Hepatocyte (in vitro differentiated cells): ENCODE measurements at regions not wholly inside any gene's neighbourhood (a gene's known extent, or its start where the extent isn't known, plus 50 kb on each side); places are given as distances from the start of the nearest gene placed in this dataset.
"Not testable (repeated sequence)": the region's sequence is repeated elsewhere in the genome, so short reads cannot be mapped to it uniquely, and the experiment has no call there.

Experiments used
- DNase-seq: peaks from one replicate; pipeline ENCODE4 v3.0.0-alpha.2; 2016; ENCODE audit warnings: low spot score
- H2AFZ ChIP-seq: fragments of 200-600 bp; sonication (generic); 2 replicates; pipeline ENCODE4 v1.6.0; 2016; ENCODE audit warnings: antibody characterized with exemption, mild to moderate bottlenecking
- H3K27ac ChIP-seq: fragments of 200-600 bp; sonication (generic); 2 replicates; pipeline ENCODE4 v1.5.1; 2016; ENCODE audit warnings: mild to moderate bottlenecking
- H3K27me3 ChIP-seq: fragments of 200-600 bp; sonication (generic); 2 replicates; pipeline ENCODE4 v1.6.1; 2016
- H3K36me3 ChIP-seq: fragments of 200-600 bp; sonication (generic); replicated peaks from 2 replicates; pipeline ENCODE4 v1.5.1; 2016; ENCODE audit warnings: low read depth; ENCODE audit not compliant: insufficient read depth
- H3K4me1 ChIP-seq: fragments of 200-600 bp; sonication (generic); 2 replicates; pipeline ENCODE4 v1.5.1; 2016; ENCODE audit warnings: mild to moderate bottlenecking, moderate library complexity; ENCODE audit not compliant: insufficient read depth
- H3K4me2 ChIP-seq: fragments of 200-600 bp; sonication (generic); 2 replicates; pipeline ENCODE4 v1.6.0; 2016
- H3K4me3 ChIP-seq: fragments of 200-600 bp; sonication (generic); 2 replicates; pipeline ENCODE4 v1.5.1; 2016; ENCODE audit warnings: mild to moderate bottlenecking
- H3K79me2 ChIP-seq: fragments of 200-600 bp; sonication (generic); 2 replicates; pipeline ENCODE4 v1.6.0; 2017; ENCODE audit warnings: mild to moderate bottlenecking
- H3K9me2 ChIP-seq: fragments of 200-600 bp; sonication (generic); replicated peaks from 2 replicates; pipeline ENCODE4 v1.6.0; 2017; ENCODE audit warnings: mild to moderate bottlenecking; ENCODE audit not compliant: insufficient read depth
- H3K9me3 ChIP-seq: fragments of 200-600 bp; sonication (generic); 2 replicates; pipeline ENCODE4 v1.5.1; 2016; ENCODE audit warnings: low read depth, mild to moderate bottlenecking
- H4K20me1 ChIP-seq: fragments of 200-600 bp; sonication (generic); 2 replicates; pipeline ENCODE4 v1.6.0; 2016; ENCODE audit warnings: mild to moderate bottlenecking; ENCODE audit not compliant: insufficient read depth, poor library complexity, severe bottlenecking
- CTCF ChIP-seq: fragments of 200-600 bp; sonication (generic); IDR thresholded peaks from 2 replicates; pipeline ENCODE4 v1.5.1; 2016; ENCODE audit warnings: antibody characterized with exemption, mild to moderate bottlenecking; ENCODE audit not compliant: poor library complexity
- EZH2 ChIP-seq: fragments of 200-600 bp; sonication (generic); IDR thresholded peaks from 2 replicates; pipeline ENCODE4 v1.6.1; 2016; ENCODE audit warnings: antibody characterized with exemption, mild to moderate bottlenecking, borderline replicate concordance
- EZH2phosphoT487 ChIP-seq: fragments of 200-600 bp; sonication (generic); IDR thresholded peaks from one replicate; pipeline ENCODE4 v1.6.1; 2018; ENCODE audit warnings: antibody characterized with exemption, mild to moderate bottlenecking, low read depth, moderate library complexity; ENCODE audit not compliant: unreplicated experiment, severe bottlenecking
- WGBS: methylation state at CpG from one replicate; pipeline ENCODE4 v1.1.6; 2016; ENCODE audit warnings: low lambda C conversion rate; ENCODE audit errors: missing lambda C conversion rate; 5-methylcytosine and 5-hydroxymethylcytosine counted together

- Histone ChIP-seq H3K4me3 (no peak overlapping the region), H3K4me2 (no peak overlapping the region), H3K27me3 (no peaks in the 10 kb centered on the region), H3K9me3 (no peaks in the 10 kb centered on the region), H2AFZ (no peak overlapping the region), H3K4me1 (no peaks in the 10 kb centered on the region), H3K36me3 (no peaks in the 10 kb centered on the region), H3K27ac (no peak overlapping the region), H4K20me1 (no peaks in the 10 kb centered on the region), H3K79me2 (no peaks in the 10 kb centered on the region), H3K9me2 (no peaks in the 10 kb centered on the region)
- WGBS: 96% methylated on average over 4 of the region's 4 CpGs
- no peak for DNase-seq
- TF ChIP-seq EZH2: no peak
- TF ChIP-seq CTCF: no peak
- no peak for TF ChIP-seq EZH2phosphoT487
These were observed 72.7 kb upstream of the UBE2E2 start for GRCh38 chr3:23130406-23130805.

DNA sequence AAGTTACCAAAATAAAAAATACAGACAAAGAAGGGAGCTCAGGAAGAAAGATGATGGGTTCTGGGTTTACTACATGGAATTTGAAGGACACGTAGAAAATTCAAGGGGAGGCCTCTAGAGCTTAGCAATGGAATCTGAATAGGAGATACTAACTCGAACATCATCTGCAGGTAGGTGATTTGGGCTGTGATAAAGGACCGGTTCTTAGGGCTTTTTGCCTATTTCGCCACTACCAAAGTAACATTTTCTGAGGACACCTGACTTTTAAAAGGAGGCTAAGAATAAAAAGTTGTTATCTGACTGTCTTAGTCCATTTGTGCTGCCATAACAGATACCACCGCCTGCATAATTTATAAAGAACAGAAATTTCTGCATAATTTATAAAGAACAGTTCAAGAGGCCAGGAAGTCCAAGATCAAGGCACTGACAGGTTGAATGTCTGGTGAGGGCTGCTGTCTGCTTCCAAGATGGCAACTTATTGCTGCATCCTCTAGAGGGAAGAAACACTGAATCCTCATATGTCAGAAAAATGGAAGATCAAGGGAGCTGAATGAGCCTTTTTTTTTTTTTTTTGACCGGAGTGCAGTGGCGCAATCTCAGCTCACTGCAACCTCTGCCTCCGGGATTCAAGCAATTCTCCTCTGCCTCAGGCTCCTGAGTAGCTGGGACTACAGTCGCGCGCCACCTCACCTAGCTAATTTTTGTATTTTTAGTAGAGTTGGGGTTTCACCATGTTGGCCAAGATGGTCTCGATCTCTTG is 67.9 kb upstream of the UBE2E2 start:
- no peaks in the 10 kb centered on the region for H3K9me3 ChIP-seq
- DNase-seq: no peak
- no peaks in the 10 kb centered on the region for H3K79me2 ChIP-seq
- WGBS: 88% methylated on average over 12 of the region's 12 CpGs
- no peak overlapping the region for H3K27ac ChIP-seq
- H3K27me3 ChIP-seq: no peaks in the 10 kb centered on the region
- no peaks in the 10 kb centered on the region for H3K36me3 ChIP-seq
- H3K4me1 ChIP-seq: no peaks in the 10 kb centered on the region
- H2AFZ ChIP-seq: no peak overlapping the region
- TF ChIP-seq EZH2 (no peak), EZH2phosphoT487 (no peak), CTCF (no peak)
- no peak overlapping the region for H3K4me3 ChIP-seq
- H4K20me1 ChIP-seq: no peaks in the 10 kb centered on the region
- H3K4me2 ChIP-seq: no peak overlapping the region
- no peaks in the 10 kb centered on the region for H3K9me2 ChIP-seq

GRCh38 chr3:23136054-23136453 is 67.1 kb upstream of the UBE2E2 start:
- H2AFZ ChIP-seq: no peak overlapping the region
- H3K27ac ChIP-seq: no peak overlapping the region
- H4K20me1 ChIP-seq: no peaks in the 10 kb centered on the region
- H3K27me3 ChIP-seq: no peaks in the 10 kb centered on the region
- H3K4me3 ChIP-seq: no peak overlapping the region
- H3K4me2 ChIP-seq: no peak overlapping the region
- no peaks in the 10 kb centered on the region for H3K4me1 ChIP-seq
- TF ChIP-seq EZH2phosphoT487 (no peak), CTCF (no peak), EZH2 (no peak)
- H3K9me3 ChIP-seq: no peaks in the 10 kb centered on the region
- no peak for DNase-seq
- no peaks in the 10 kb centered on the region for H3K36me3 ChIP-seq
- no peaks in the 10 kb centered on the region for H3K79me2 ChIP-seq
- WGBS: 91% methylated on average over 2 of the region's 2 CpGs
- no peaks in the 10 kb centered on the region for H3K9me2 ChIP-seq

DNA sequence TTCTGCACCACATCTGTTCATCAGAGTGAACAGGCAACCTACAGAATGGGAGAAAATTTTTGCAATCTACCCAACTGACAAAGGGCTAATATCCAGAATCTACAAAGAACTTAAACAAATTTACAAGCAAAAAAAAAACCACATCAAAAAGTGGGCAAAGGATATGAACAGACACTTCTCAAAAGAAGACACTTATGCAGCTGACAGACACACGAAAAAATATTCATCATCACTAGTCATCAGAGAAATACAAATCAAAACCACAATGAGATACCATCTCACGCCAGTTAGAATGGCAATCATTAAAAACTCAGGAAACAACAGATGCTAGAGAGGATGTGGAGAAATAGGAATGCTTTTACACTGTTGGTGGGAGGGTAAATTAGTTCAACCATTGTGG is 59.1 kb upstream of the UBE2E2 start:
- H3K4me1 ChIP-seq, H3K79me2 ChIP-seq, H3K4me3 ChIP-seq, DNase-seq, H3K4me2 ChIP-seq, H3K27me3 ChIP-seq, H3K9me3 ChIP-seq, H4K20me1 ChIP-seq, H2AFZ ChIP-seq, H3K36me3 ChIP-seq, H3K9me2 ChIP-seq, H3K27ac ChIP-seq: not testable (repeated sequence)
- 79% methylated on average over 2 of the region's 2 CpGs for WGBS
